ENCODE measurements at regions not wholly inside any gene's neighbourhood (a gene's known extent, or its start where the extent isn't known, plus 50 kb on each side); places are given as distances from the start of the nearest gene placed in this dataset.

DNA sequence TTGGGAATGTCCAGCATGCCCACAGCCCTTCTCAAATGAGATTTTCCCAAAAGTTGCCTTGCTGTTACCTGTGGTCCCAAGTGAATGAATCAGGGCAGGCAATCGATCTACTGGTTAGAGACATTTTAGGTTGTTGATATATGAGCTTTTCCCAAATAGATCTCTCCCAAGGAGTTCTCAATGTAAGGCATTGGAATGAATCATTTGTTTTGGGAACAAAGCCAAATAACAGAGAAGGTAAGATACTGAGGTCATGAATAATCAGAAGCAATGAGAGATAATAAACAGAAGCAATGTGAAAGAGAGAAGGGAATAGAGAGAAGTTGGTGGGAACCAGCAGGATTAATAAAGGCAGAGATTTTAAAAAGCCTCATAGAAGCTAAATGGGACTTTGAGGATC is 93.6 kb upstream of the FER start:
- Mint-ChIP-seq H3K36me3 (ENCODE audit: low read depth) (no peaks in the 10 kb centered on the region), H3K9me3 (peaks cover 3% of the 10 kb centered on the region), H3K27ac (no peak overlapping the region), H3K4me1 (no peaks in the 10 kb centered on the region), H3K27me3 (ENCODE audit: low read depth, poor library complexity) (peaks cover 3% of the 10 kb centered on the region), H3K4me3 (no peak overlapping the region)
- DNase-seq = no peak
- TF ChIP-seq, protein P1, sequence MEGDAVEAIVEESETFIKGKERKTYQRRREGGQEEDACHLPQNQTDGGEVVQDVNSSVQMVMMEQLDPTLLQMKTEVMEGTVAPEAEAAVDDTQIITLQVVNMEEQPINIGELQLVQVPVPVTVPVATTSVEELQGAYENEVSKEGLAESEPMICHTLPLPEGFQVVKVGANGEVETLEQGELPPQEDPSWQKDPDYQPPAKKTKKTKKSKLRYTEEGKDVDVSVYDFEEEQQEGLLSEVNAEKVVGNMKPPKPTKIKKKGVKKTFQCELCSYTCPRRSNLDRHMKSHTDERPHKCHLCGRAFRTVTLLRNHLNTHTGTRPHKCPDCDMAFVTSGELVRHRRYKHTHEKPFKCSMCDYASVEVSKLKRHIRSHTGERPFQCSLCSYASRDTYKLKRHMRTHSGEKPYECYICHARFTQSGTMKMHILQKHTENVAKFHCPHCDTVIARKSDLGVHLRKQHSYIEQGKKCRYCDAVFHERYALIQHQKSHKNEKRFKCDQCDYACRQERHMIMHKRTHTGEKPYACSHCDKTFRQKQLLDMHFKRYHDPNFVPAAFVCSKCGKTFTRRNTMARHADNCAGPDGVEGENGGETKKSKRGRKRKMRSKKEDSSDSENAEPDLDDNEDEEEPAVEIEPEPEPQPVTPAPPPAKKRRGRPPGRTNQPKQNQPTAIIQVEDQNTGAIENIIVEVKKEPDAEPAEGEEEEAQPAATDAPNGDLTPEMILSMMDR (IDR thresholded peaks at IDR 0.05) = no peak

DNA sequence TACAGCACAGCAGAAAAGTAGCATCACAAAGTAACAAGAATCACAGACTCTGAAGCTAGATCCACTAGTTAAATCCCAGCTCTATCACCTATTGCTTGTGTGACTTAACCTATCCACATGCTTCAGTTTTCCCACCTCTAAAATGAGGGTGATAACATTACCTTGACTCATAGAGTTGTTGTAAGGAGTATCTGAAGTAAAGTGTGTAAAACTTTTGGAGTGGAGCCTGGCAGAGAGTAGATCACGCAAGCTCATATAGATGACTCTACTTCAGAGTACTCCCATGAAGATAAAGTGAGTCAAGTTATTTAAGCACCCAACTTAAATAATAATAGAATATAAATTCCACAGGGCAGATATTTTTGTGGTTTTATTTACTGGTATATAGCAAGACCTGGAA is 94.5 kb upstream of the FER start:
- H3K36me3 Mint-ChIP-seq (ENCODE audit: low read depth) = no peaks in the 10 kb centered on the region
- H3K9me3 Mint-ChIP-seq = peaks cover 4% of the 10 kb centered on the region
- H3K27me3 Mint-ChIP-seq (ENCODE audit: low read depth, poor library complexity) = peaks cover 3% of the 10 kb centered on the region
- no peaks in the 10 kb centered on the region for H3K4me1 Mint-ChIP-seq
- no peak overlapping the region for H3K27ac Mint-ChIP-seq
- TF ChIP-seq, protein P1 (IDR thresholded peaks at IDR 0.05) = no peak
- DNase-seq = no peak
- no peak overlapping the region for H3K4me3 Mint-ChIP-seq

DNA sequence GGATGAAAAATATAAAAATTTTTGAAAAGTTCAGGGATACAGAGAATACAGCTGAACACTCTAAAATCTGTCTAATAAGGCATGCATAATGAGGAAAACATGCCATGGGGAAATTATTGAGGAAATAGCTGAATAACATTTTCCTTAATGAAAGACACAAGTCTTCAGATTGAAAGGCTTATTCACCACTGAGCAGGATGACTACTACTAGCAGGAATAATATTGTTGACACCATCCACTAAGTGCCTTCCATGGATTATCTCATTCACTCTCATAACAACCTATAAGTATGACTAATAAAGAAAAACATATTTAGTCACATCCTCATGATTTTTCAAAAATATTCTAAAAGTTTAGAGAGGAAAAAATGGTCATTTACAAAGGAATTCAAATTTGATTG is 96.7 kb upstream of the FER start:
- Mint-ChIP-seq H3K4me1 (no peaks in the 10 kb centered on the region), H3K4me3 (no peak overlapping the region), H3K9me3 (peaks cover 12% of the 10 kb centered on the region), H3K36me3 (ENCODE audit: low read depth) (peaks cover 5% of the 10 kb centered on the region), H3K27ac (no peak overlapping the region), H3K27me3 (ENCODE audit: low read depth, poor library complexity) (peaks cover 3% of the 10 kb centered on the region)
- TF ChIP-seq, protein P1 (IDR thresholded peaks at IDR 0.05) = no peak
- DNase-seq = no peak

DNA sequence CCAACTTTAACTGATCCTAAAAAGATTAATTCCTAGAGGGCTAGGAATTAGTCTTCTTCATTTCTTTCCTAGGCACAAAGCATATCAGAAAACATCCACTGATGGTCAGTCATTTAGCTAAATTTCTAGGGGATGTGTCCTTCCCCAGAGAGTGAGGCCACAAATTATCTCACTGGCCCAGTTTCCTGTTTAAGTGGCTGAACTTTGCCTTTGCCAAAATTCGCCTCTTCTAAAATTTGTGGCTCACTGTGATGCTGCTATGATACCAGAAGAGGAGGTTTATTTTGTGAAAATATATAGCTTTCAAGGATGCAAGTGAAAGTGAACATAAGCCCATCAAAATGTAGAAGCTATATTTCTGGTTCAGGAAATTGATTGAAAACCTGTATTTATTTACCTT is 98.1 kb upstream of the FER start:
- H3K36me3 Mint-ChIP-seq (ENCODE audit: low read depth) = peaks cover 5% of the 10 kb centered on the region
- DNase-seq = no peak
- peaks cover 3% of the 10 kb centered on the region for H3K27me3 Mint-ChIP-seq (ENCODE audit: low read depth, poor library complexity)
- no peaks in the 10 kb centered on the region for H3K4me1 Mint-ChIP-seq
- H3K27ac Mint-ChIP-seq = no peak overlapping the region
- H3K4me3 Mint-ChIP-seq = no peak overlapping the region
- TF ChIP-seq, protein P1 (IDR thresholded peaks at IDR 0.05) = no peak
- H3K9me3 Mint-ChIP-seq = peaks cover 12% of the 10 kb centered on the region

DNA sequence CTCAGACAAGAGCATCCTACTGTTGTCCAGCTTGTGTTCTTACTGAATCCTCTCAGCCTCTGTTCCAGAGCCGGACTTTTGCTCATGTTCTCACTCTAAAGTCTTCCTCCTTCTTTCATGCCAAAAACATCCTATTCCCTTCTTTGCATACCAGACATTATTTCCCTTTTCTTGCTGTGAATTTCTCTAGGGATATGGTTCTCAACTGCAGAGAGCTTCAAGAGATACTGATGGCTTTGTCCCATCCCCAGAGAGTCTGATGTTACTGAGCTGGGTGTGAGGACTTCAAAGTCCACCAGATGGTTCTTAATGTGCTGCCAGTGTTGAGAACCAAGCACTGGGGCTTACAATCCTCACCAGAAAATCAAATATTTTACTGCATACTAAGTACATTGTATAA is 98.6 kb upstream of the FER start:
- no peak overlapping the region for H3K4me3 Mint-ChIP-seq
- H3K9me3 Mint-ChIP-seq = peaks cover 12% of the 10 kb centered on the region
- no peaks in the 10 kb centered on the region for H3K4me1 Mint-ChIP-seq
- peaks cover 5% of the 10 kb centered on the region for H3K36me3 Mint-ChIP-seq (ENCODE audit: low read depth)
- no peak for DNase-seq
- TF ChIP-seq, protein P1 (IDR thresholded peaks at IDR 0.05) = no peak
- no peak overlapping the region for H3K27ac Mint-ChIP-seq
- H3K27me3 Mint-ChIP-seq (ENCODE audit: low read depth, poor library complexity) = peaks cover 3% of the 10 kb centered on the region

DNA sequence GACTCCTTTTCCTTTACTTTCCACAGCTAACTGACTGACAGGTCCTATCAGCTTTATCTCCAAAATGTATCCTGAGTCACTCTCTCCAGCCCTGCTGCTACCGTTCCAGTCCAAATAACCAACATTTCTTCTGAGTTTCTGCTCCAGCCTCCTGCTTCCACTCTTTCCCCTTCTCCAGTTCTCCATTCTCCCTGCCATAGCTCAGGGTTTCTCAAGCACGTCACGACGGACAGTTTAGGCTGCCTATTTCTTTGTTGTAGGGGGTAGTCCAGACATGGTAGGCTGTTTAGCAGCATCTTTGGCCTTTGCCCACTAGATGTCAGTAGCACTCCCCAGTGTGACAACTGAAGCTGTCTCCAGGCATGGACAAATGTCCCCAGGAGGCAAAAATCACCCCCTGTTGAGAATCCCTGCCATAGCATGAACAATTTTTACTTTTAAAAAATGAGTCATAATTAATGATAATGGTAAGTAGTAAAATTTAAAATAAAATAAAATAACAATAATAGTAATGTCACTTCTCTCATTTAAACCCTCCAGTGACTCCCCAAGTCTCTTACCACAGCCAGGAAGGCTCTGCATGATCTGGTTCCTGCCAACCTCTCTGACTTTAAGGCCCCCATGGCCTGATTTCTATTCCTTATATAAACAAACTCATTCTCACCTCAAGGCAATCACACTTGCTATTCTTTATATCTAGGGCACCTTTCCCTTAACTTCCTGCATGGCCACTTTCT is 105.4 kb upstream of the FER start:
- H3K27me3 Mint-ChIP-seq (ENCODE audit: low read depth, poor library complexity) = no peaks in the 10 kb centered on the region
- peak overlapping the region; percentile 37 for H3K4me3 Mint-ChIP-seq
- peak overlapping the region; percentile 57 for H3K27ac Mint-ChIP-seq

More for the DNA sequence above, 105.4 kb upstream of the FER start:
- TF ChIP-seq, protein P1 (IDR thresholded peaks at IDR 0.05) = peak; percentile 86
- Mint-ChIP-seq H3K36me3 (ENCODE audit: low read depth) (peaks cover 5% of the 10 kb centered on the region), H3K4me1 (peaks cover 17% of the 10 kb centered on the region), H3K9me3 (peaks cover 8% of the 10 kb centered on the region)
- DNase-seq = peak; percentile 64
